K562 (cell line): ENCODE measurements at regions not wholly inside any gene's neighbourhood (a gene's known extent, or its start where the extent isn't known, plus 50 kb on each side); places are given as distances from the start of the nearest gene placed in this dataset.

Experiments used
- ATAC-seq: fragments of 200-7000 bp; cut with Tn5 transposase; 3 replicates; pipeline ENCODE4 v1.9.1; 2020; ENCODE audit warnings: moderate library complexity
- BruUV-seq: library from RNA; stranded (reverse); fragments of 400-500 nt; replicated peaks from 2 replicates; lab custom pipeline; 2021; lab: Mats Ljungman, UMichigan
- CTCF ChIA-PET: fragments of 300-600 bp; formaldehyde crosslinking; extraction: SDS; loops from one replicate; lab custom pipeline; 2021; ENCODE audit warnings: low intra/inter-chr PET ratio; lab: Yijun Ruan, JAX
- POLR2A ChIA-PET: fragments of 300-600, 350-650 bp; sonication (Branson Sonifier 250); formaldehyde crosslinking; extraction: SDS; loops from one replicate; lab custom pipeline; 2021; ENCODE audit warnings: antibody characterized with exemption, inconsistent platforms; lab: Yijun Ruan, JAX
- DNase-seq, 4 experiments: peaks; one replicate each; pipeline versions ENCODE4 v3.0.0 to v3.0.0-alpha.2; 2011 to 2018; ENCODE audit warnings: low spot score in 3 of 4, mixed read lengths in 3 of 4; ENCODE audit errors: extremely low read depth in 1 of 4
- FAIRE-seq: peaks from 2 replicates; lab custom pipeline; 2011; peaks lifted over from hg19 to GRCh38; lab: Jason Lieb, UNC
- H2AFZ ChIP-seq: 2 replicates; pipeline ENCODE4 v1.6.0; 2011; ENCODE audit warnings: low read depth, low read length, control low read depth, inconsistent platforms
- H3K27ac ChIP-seq: fragments of 200-600 bp; 3 replicates; pipeline ENCODE4 v1.8.0; 2011; ENCODE audit warnings: low read depth, mild to moderate bottlenecking, control low read depth, inconsistent platforms, low read length, moderate library complexity, mixed read lengths; ENCODE audit errors: extremely low read depth
- H3K27me3 ChIP-seq, 2 experiments: fragments of 300-600 bp in 1 of 2; 2 replicates in 1 of 2; 3 replicates in 1 of 2; pipeline versions ENCODE4 v1.6.0 to v1.8.0; 2011; ENCODE audit warnings: inconsistent platforms in 2 of 2, low read length in 2 of 2, mild to moderate bottlenecking in 1 of 2, mixed read lengths in 1 of 2, moderate library complexity in 1 of 2; ENCODE audit not compliant: control insufficient read depth in 2 of 2, insufficient read depth in 2 of 2
- H3K36me3 ChIP-seq: fragments of 300-600 bp; 3 replicates; pipeline ENCODE4 v1.8.0; 2011; ENCODE audit warnings: mild to moderate bottlenecking, low read length, inconsistent platforms; ENCODE audit not compliant: control insufficient read depth, insufficient read depth
- H3K4me1 ChIP-seq, 2 experiments: fragments of 200-600 bp in 1 of 2; replicated peaks in 1 of 2; 2 replicates in 1 of 2; 3 replicates in 1 of 2; pipeline versions ENCODE4 v1.5.1 to v1.8.0; 2011; ENCODE audit warnings: inconsistent platforms in 2 of 2, low read length in 2 of 2, mild to moderate bottlenecking in 1 of 2, mixed read lengths in 1 of 2, moderate library complexity in 1 of 2; ENCODE audit not compliant: control insufficient read depth in 2 of 2, insufficient read depth in 2 of 2
- H3K4me2 ChIP-seq: 2 replicates; pipeline ENCODE4 v1.6.1; 2011; ENCODE audit warnings: low read length, control low read depth, inconsistent platforms, mixed read lengths; ENCODE audit not compliant: insufficient read depth
- H3K4me3 ChIP-seq: fragments of 200-600 bp; sonication (generic), shearing (Covaris generic); 2 replicates; pipeline ENCODE4 v1.5.1; 2016; ENCODE audit warnings: control low read depth, inconsistent platforms
- H3K79me2 ChIP-seq: fragments of 200-600 bp; 3 replicates; pipeline ENCODE4 v1.8.0; 2011; ENCODE audit warnings: low read length, inconsistent platforms; ENCODE audit not compliant: control insufficient read depth, insufficient read depth
- H3K9ac ChIP-seq, 2 experiments: 2 replicates each; pipeline versions ENCODE4 v1.6.0 to v1.6.1; 2011; ENCODE audit warnings: low read depth in 2 of 2, low read length in 2 of 2, control low read depth in 1 of 2, inconsistent platforms in 1 of 2, mild to moderate bottlenecking in 1 of 2, mixed read lengths in 1 of 2; ENCODE audit not compliant: insufficient read depth in 1 of 2
- H3K9me1 ChIP-seq: one replicate; pipeline ENCODE4 v1.6.0; 2011; ENCODE audit warnings: inconsistent platforms, mild to moderate bottlenecking, low read length, moderate library complexity; ENCODE audit not compliant: control insufficient read depth, insufficient read depth
- H3K9me3 ChIP-seq: replicated peaks from 2 replicates; pipeline ENCODE4 v1.5.1; 2011; ENCODE audit warnings: low read depth, low read length, inconsistent platforms; ENCODE audit not compliant: control insufficient read depth, insufficient read depth
- H4K20me1 ChIP-seq: replicated peaks from 2 replicates; pipeline ENCODE4 v1.6.1; 2011; ENCODE audit warnings: low read length, inconsistent platforms, mixed read lengths; ENCODE audit not compliant: control insufficient read depth, insufficient read depth
- ATF2 ChIP-seq: sonication (generic); formaldehyde crosslinking; IDR thresholded peaks from 2 replicates; pipeline ENCODE4 v1.8.1; 2022; ENCODE audit warnings: missing genetic modification reagents
- BDP1 ChIP-seq: IDR thresholded peaks from 3 replicates; pipeline ENCODE4 v1.6.1; 2011; ENCODE audit not compliant: insufficient read length, insufficient read depth
- ILK ChIP-seq: fragments of 450-650 bp; IDR thresholded peaks from 2 replicates; pipeline ENCODE4 v1.6.1; 2016; ENCODE audit warnings: missing genetic modification characterization, low read depth, mild to moderate bottlenecking, missing compliant biosample characterization, moderate library complexity, borderline replicate concordance
- JUN ChIP-seq, 2 experiments: sonication (generic) in 1 of 2; formaldehyde crosslinking in 1 of 2; IDR thresholded peaks; 2 replicates each; pipeline versions ENCODE4 v1.6.1 to v1.8.0; 2012 to 2022; ENCODE audit warnings: borderline replicate concordance in 2 of 2, mild to moderate bottlenecking in 2 of 2, improper control_type of control experiment in 1 of 2, low read depth in 1 of 2, low read length in 1 of 2, missing genetic modification reagents in 1 of 2
- MLX ChIP-seq, 2 experiments: fragments of 450-650 bp in 1 of 2; sonication (generic) in 1 of 2; formaldehyde crosslinking; conservative IDR thresholded peaks; 2 replicates each; pipeline versions ENCODE4 v1.4.0 to v1.8.1; 2020 to 2022; ENCODE audit warnings: mild to moderate bottlenecking in 1 of 2, missing genetic modification reagents in 1 of 2
- MTA2 ChIP-seq: fragments of 450-650 bp; IDR thresholded peaks from 2 replicates; pipeline ENCODE4 v1.6.1; 2016; ENCODE audit warnings: low read depth
- NBN ChIP-seq: fragments of 450-650 bp; IDR thresholded peaks from 2 replicates; pipeline ENCODE4 v1.6.1; 2016; ENCODE audit warnings: low read depth, mild to moderate bottlenecking
- RFX7 ChIP-seq: fragments of 250-450 bp; sonication (Bioruptor Pico); IDR thresholded peaks from 2 replicates; pipeline ENCODE4 v1.5.1; 2021; ENCODE audit warnings: mild to moderate bottlenecking
- TCF3 ChIP-seq: sonication (generic); formaldehyde crosslinking; IDR thresholded peaks from 2 replicates; pipeline ENCODE4 v1.4.0; 2020; ENCODE audit warnings: mild to moderate bottlenecking, missing genetic modification reagents
- ZNF695 ChIP-seq: fragments of 450-650 bp; formaldehyde crosslinking; IDR thresholded peaks from 2 replicates; pipeline ENCODE4 v1.4.0; 2020; ENCODE audit warnings: mild to moderate bottlenecking, moderate library complexity
- in situ Hi-C: fragments of 300-500 bp; cut with MboI; formaldehyde crosslinking; loops from 4 replicates; pipeline ENCODE4 v1.15.0; 2018; ENCODE audit warnings: inconsistent platforms, mixed read lengths
- intact Hi-C: fragments of 100-400 bp; cut with micrococcal nuclease; formaldehyde crosslinking; loops from 2 replicates; pipeline ENCODE4 v1.14.2; 2022
- TF ChIP-seq, protein P1 (sequence below), 2 experiments: fragments of 450-650 bp in 1 of 2; sonication (generic) in 1 of 2; formaldehyde crosslinking in 1 of 2; IDR thresholded peaks; 2 replicates each; pipeline versions ENCODE4 v1.7.1 to v1.9.0; 2016 to 2022; ENCODE audit warnings: inconsistent platforms in 1 of 2, mild to moderate bottlenecking in 1 of 2, missing genetic modification reagents in 1 of 2

DNA sequence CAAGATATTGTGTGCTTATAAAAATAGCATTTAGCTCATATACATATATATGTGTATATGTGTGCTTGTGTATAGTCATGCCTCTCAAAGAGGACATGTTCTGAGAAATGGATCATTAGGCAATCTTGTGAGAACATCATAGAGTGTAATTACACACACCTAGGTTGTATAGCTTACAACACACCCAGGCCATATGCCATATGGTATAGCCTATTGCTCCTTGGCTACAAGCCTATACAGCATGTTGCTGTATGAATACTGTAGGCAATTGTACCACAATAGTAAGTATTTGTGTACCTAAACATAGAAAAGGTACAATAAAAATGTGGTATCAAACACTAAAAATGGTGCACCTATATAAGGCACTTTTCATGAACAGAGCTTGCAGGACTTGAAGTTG lies 1510.5 kb upstream of the LRRTM3 start:
- Histone ChIP-seq H3K36me3 (no peaks in the 10 kb centered on the region), H3K4me1 (no peaks in the 10 kb centered on the region), H3K4me2 (no peak overlapping the region), H3K79me2 (no peaks in the 10 kb centered on the region), H3K9me3 (no peaks in the 10 kb centered on the region), H3K4me3 (no peak overlapping the region), H3K9me1 (no peaks in the 10 kb centered on the region), H3K27me3 (no peaks in the 10 kb centered on the region), H4K20me1 (no peaks in the 10 kb centered on the region), H2AFZ (no peak overlapping the region), H3K9ac (no peak overlapping the region), H3K27ac (no peak overlapping the region)
- in situ Hi-C loops, result no loop called here
- ChIA-PET POLR2A (no interaction called here), CTCF (no interaction called here)
- intact Hi-C loops, result no loop called here
- no TSS peak for BruUV-seq
- ATAC-seq (no peak), DNase-seq (no peak), FAIRE-seq (no peak)
- TF ChIP-seq BDP1 (no peak), MLX (CRISPR knock-in tag; conservative IDR thresholded peaks at IDR 0.05) (no peak), JUN (IDR thresholded peaks at IDR 0.05; ENCODE audit: borderline replicate concordance, low read depth, low read length) (no peak), JUN (CRISPR knock-in tag; IDR thresholded peaks at IDR 0.05; ENCODE audit: borderline replicate concordance) (no peak), TCF3 (CRISPR knock-in tag) (no peak), RFX7 (CRISPR knock-in tag) (no peak), MTA2 (no peak), ZNF695 (CRISPR knock-in tag) (no peak), ATF2 (CRISPR knock-in tag) (no peak), ILK (tag) (no peak), NBN (no peak)
- TF ChIP-seq, protein P1, sequence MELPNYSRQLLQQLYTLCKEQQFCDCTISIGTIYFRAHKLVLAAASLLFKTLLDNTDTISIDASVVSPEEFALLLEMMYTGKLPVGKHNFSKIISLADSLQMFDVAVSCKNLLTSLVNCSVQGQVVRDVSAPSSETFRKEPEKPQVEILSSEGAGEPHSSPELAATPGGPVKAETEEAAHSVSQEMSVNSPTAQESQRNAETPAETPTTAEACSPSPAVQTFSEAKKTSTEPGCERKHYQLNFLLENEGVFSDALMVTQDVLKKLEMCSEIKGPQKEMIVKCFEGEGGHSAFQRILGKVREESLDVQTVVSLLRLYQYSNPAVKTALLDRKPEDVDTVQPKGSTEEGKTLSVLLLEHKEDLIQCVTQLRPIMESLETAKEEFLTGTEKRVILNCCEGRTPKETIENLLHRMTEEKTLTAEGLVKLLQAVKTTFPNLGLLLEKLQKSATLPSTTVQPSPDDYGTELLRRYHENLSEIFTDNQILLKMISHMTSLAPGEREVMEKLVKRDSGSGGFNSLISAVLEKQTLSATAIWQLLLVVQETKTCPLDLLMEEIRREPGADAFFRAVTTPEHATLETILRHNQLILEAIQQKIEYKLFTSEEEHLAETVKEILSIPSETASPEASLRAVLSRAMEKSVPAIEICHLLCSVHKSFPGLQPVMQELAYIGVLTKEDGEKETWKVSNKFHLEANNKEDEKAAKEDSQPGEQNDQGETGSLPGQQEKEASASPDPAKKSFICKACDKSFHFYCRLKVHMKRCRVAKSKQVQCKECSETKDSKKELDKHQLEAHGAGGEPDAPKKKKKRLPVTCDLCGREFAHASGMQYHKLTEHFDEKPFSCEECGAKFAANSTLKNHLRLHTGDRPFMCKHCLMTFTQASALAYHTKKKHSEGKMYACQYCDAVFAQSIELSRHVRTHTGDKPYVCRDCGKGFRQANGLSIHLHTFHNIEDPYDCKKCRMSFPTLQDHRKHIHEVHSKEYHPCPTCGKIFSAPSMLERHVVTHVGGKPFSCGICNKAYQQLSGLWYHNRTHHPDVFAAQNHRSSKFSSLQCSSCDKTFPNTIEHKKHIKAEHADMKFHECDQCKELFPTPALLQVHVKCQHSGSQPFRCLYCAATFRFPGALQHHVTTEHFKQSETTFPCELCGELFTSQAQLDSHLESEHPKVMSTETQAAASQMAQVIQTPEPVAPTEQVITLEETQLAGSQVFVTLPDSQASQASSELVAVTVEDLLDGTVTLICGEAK (IDR thresholded peaks at IDR 0.05), result no peak
- TF ChIP-seq, protein P1 (CRISPR knock-in tag; IDR thresholded peaks at IDR 0.05), result no peak
